ENCODE measurements at regions not wholly inside any gene's neighbourhood (a gene's known extent, or its start where the extent isn't known, plus 50 kb on each side); places are given as distances from the start of the nearest gene placed in this dataset.

DNA sequence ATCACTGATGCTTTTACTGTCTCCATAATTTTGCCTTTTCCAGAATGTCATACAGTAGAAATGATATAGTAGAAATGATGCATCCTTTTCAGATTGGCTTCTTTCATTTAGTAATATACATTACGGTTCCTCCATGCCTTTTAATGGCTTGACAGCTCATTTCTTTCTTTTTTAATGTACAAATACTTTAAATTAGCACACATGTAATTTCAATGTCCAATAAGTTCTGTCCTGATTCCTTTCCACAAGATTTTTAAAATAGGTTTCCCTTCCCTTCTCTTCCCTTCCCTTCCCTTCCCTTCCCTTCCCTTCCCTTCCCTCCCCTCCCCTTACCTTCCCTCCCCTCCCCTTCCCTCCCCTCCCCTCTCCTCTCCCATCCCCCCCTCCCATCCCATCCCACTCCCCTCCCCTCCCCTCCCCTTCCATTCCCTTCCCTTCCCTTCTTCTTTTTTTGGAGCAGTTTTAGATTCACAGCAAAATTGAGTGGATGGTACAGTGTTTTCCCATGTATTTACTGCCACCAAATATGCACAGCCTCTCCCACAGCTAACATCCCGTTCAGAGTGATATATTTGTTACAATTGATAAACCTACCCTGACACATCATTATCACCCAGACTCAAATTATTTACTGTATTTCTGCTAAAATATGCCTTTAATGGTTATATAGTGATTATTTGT, 398.8 kb downstream of the RNF144B start:
- DNase-seq = no peak

DNA sequence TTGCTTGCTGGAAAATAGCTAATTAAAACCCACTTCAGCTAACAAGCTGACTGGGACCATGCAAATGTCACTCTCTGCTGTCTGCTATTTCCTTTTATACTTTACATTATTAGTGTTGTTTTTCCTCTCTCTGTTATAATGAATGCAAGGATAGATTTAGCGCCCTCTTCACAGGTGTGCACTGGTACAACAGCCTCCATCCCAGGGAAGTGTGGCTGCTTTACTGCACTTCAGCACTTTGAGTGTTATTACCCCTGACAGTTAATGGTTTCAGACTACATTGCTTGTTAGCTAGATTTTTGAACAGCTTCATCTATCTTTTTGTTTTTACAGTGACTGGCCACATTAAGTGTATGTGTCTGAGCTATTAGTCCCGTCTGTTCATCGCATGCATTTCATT, 405.7 kb downstream of the RNF144B start:
- no peak for DNase-seq

DNA sequence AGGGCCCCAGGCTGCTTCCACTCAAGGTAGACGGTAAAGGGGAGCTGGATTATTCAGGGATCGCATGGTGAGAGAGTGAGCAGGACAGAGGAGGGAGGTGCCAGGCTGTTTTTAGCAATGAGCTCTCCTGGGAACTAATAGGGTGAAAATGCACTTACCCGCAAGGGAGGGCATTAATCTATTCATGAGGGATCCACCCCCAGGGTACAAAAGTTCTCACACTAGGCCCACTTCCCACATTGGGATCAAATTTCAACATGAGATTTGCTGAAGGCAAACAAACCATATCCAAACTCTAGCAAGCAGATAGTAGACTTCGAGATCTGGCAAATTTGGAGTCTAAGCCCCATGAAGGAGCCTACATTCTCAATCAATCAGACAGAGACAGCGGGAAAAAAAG, 408.6 kb downstream of the RNF144B start:
- DNase-seq = no peak

DNA sequence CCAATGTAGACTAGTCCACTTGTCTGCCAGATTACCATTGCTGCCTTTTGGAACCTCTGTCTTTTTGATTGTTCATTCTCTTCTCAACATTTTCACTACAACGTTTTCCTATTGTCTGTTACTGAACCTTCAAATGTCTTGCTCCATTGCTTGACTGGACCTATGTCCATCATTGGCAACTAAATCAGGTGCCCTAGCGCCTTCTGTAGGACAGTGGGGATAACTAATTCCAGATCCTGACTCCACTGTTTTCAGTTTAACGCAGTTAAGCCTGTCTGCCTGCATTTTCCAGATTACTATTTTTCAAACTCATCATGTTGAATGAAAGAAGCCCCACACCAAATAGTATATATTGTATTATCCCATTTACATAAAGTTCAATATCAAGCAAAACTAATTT, 433.6 kb downstream of the RNF144B start:
- no peak for DNase-seq

- DNase-seq = no peak
Measured at GRCh38 chr6:18823782-18824386, 436.7 kb downstream of the RNF144B start.

- no peak for DNase-seq
Measured at GRCh38 chr6:18829272-18829870, 442.2 kb downstream of the RNF144B start.

- DNase-seq = no peak
Measured at GRCh38 chr6:18835976-18836375, 448.8 kb downstream of the RNF144B start.

DNA sequence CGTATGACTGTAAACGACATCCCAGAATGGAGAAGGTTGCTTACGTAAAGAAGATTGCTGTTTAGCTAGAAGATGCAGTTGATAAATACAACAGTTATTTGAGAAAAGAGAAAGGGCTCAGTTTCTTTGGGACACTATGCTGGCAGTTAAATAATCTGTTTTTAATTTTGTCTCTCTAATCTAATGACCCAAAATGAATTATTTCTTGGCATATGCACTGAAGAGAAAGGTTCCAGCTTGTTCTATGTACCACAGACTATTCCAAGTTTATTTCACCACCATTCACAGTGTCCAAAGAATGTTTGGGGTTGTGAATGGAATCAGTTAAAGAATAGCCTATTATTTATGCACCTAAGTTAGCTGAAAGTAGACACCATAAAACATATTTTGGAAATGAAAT, 449.9 kb downstream of the RNF144B start:
- DNase-seq = no peak

DNA sequence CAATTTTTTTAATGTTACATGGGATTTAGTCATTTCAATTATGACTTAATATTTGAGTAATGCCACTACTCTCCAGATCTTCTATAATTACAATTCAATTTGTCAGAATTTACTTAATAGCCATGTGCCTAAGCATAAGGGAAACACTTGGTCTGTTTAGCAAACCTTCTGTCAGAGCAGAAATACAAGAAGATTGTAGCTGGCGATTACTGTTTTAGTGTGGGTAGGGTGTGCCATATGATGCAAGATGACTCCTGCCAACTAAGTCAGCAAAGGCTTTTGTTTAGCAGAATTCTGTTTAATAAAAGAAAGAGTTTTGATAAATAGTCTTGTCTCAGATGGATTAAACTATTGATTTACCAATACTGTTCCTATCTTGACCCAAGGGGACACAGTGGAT, 455.4 kb downstream of the RNF144B start:
- DNase-seq = no peak

- DNase-seq = peak; percentile 63
Measured at GRCh38 chr6:18845896-18846295, 458.7 kb downstream of the RNF144B start.

GRCh38 chr6:18846327-18846726, 459.2 kb downstream of the RNF144B start:
- DNase-seq = no peak

- DNase-seq = peak; percentile 99
Measured at GRCh38 chr6:18861204-18861603, 474.1 kb downstream of the RNF144B start.

- DNase-seq = no peak
Measured at GRCh38 chr6:18883268-18883667, 496.1 kb downstream of the RNF144B start.

- DNase-seq = no peak
Measured at GRCh38 chr6:18883851-18884250, 496.7 kb downstream of the RNF144B start.

GRCh38 chr6:18893540-18894269, 506.6 kb downstream of the RNF144B start:
- DNase-seq = no peak

DNA sequence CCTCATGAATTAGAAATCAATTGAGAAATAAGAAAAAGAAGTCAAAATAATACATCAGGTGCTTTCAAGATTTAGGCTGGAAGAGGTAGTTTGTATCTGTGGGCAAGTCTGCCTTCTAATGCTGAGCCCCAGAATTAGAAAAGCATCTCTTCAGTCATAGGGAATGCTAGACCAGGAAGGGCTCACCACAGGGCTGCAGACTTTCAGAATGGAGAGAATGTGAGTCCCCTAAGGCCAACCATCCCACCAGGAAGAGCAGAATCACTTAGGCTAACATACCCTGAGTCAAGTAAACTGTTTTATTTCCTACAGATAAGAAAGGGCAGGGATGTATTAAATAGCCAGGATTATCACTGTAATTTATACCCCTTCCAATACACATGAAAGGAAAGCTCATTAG, 510.2 kb downstream of the RNF144B start:
- DNase-seq = no peak

GRCh38 chr6:18904681-18905080, 517.5 kb downstream of the RNF144B start:
- DNase-seq = no peak

DNA sequence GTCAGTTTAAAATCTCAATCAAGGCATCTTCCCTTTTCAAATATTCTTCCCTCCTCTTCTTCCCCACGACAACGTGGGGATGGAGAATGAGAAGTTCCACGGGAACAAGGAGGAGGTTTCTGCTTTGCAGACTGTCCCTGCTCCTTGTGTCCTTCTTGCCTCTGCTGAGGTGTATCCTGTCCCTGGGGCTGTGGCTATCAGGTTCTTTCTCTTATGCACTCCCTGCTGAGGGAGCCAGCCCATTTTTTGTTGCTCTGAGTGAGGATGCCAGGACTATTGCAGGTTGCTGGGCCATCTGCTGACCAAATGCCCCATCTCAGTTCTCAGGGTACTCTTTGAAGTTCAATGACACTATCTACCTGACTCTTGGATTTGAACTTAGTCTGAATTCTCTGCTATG, 533.6 kb downstream of the RNF144B start:
- DNase-seq = no peak

DNA sequence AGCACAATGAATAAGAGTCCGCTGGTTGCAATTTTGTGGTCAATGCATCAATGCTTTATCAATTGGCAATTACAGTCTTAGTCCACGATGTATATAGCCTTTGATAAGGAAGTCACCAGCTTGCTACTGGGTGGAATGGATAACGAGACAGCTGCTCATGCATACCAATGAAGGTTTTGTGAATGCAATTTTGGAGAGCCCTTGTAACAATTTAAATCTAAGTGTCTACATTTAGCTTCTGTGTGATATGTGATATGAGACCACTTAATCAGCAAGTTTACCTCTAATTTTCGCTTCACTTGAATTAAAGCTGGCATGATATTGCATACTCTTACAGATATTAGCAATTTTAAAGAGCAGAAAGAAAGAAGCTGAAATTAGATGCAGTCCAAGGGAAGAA, 543.9 kb downstream of the RNF144B start:
- peak; percentile 92 for DNase-seq

- DNase-seq = no peak
Measured at GRCh38 chr6:18958146-18958545, 571.0 kb downstream of the RNF144B start.

- DNase-seq = no peak
Measured at GRCh38 chr6:18961566-18961965, 574.4 kb downstream of the RNF144B start.

DNA sequence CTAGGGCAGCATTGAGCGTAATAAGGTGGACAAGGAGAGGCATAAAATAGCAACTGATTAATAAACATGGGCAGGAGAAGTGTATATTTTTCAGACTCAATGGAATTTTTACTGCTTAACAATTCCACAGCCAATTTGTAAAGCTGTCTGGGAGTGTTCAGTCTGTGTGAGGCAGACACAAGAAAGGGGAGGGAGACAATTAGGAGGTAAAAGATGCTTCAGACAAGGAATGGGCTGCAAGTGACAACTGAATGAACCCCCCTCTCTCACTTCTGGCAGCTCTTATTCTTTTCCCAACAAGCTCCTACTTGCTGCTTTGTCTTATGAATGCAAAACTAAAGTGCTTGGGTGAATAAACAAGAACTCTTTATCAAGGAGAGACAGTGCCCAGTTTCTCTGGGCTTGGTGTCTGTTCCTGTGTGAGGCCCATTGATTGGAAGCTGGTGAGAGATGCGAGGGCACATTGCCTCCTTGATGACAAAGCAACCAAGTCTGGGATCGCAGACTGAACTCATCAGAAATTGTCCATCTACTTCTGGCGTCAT, 575.3 kb downstream of the RNF144B start:
- peak; percentile 32 for DNase-seq

GRCh38 chr6:18963439-18963838, 576.3 kb downstream of the RNF144B start:
- no peak for DNase-seq

GRCh38 chr6:18973251-18973650, 586.1 kb downstream of the RNF144B start:
- DNase-seq = peak; percentile 71

All from DMS79 treated with DMSO at 0.1 percent for 48 hours (cell line).